OCI-LY7 (cell line): ENCODE measurements at regions not wholly inside any gene's neighbourhood (a gene's known extent, or its start where the extent isn't known, plus 50 kb on each side); places are given as distances from the start of the nearest gene placed in this dataset.

Experiments
- BruUV-seq: library from RNA; stranded (reverse); fragments of 400-500 nt; replicated peaks from 2 replicates; lab custom pipeline; 2021; lab: Mats Ljungman, UMichigan
- CTCF ChIA-PET: fragments of 300-600 bp; sonication (Branson Sonifier 250); formaldehyde crosslinking; loops from one replicate; lab custom pipeline; 2022; ENCODE audit warnings: antibody characterized with exemption; ENCODE audit not compliant: unreplicated experiment; lab: Charles Lee
- POLR2A ChIA-PET: fragments of 300-600 bp; sonication (Branson Sonifier 250); formaldehyde crosslinking; loops from one replicate; lab custom pipeline; 2022; ENCODE audit warnings: antibody characterized with exemption; lab: Charles Lee
- DNase-seq: peaks from one replicate; pipeline ENCODE4 v3.0.0-alpha.2; 2015; ENCODE audit warnings: low spot score
- H2AFZ ChIP-seq: fragments of 200-600 bp; sonication (generic), shearing (Covaris generic); 2 replicates; pipeline ENCODE4 v1.6.1; 2014; ENCODE audit warnings: mild to moderate bottlenecking, antibody characterized with exemption, low read length, moderate library complexity
- H3K27ac ChIP-seq: fragments of 200-600 bp; sonication (generic); 2 replicates; pipeline ENCODE4 v1.5.1; 2014; ENCODE audit warnings: mixed run types, low read depth, mild to moderate bottlenecking, moderate library complexity, low read length, inconsistent platforms; ENCODE audit not compliant: poor library complexity, severe bottlenecking
- H3K36me3 ChIP-seq: fragments of 200-600 bp; sonication (generic); 2 replicates; pipeline ENCODE4 v1.6.1; 2014; ENCODE audit warnings: mild to moderate bottlenecking, antibody characterized with exemption, low read length, moderate library complexity, mixed read lengths; ENCODE audit not compliant: insufficient read depth
- H3K4me1 ChIP-seq: fragments of 200-600 bp; sonication (generic); 2 replicates; pipeline ENCODE4 v1.5.1; 2014; ENCODE audit warnings: mild to moderate bottlenecking, low read length; ENCODE audit not compliant: insufficient read depth, poor library complexity, severe bottlenecking
- H3K4me2 ChIP-seq: fragments of 200-600 bp; sonication (generic); 2 replicates; pipeline ENCODE4 v1.6.1; 2014; ENCODE audit warnings: mild to moderate bottlenecking, low read length
- H3K4me3 ChIP-seq: fragments of 200-600 bp; sonication (generic); 2 replicates; pipeline ENCODE4 v1.5.1; 2014; ENCODE audit warnings: mild to moderate bottlenecking, low read depth, low read length; ENCODE audit not compliant: poor library complexity, severe bottlenecking
- H3K79me2 ChIP-seq: fragments of 200-600 bp; sonication (generic); 2 replicates; pipeline ENCODE4 v1.6.1; 2016; ENCODE audit warnings: low read depth, mild to moderate bottlenecking, low read length, moderate library complexity, mixed read lengths; ENCODE audit not compliant: insufficient read depth
- H3K9me2 ChIP-seq: fragments of 200-600 bp; sonication (generic); 2 replicates; pipeline ENCODE4 v1.6.1; 2016; ENCODE audit warnings: mild to moderate bottlenecking, low read length, mixed read lengths; ENCODE audit not compliant: insufficient read depth
- H3K9me3 ChIP-seq: fragments of 200-600 bp; sonication (generic); 2 replicates; pipeline ENCODE4 v1.6.1; 2014; ENCODE audit warnings: mild to moderate bottlenecking, mixed run types, low read length, mixed read lengths
- H4K20me1 ChIP-seq: fragments of 200-600 bp; sonication (generic); 2 replicates; pipeline ENCODE4 v1.6.1; 2014; ENCODE audit warnings: mild to moderate bottlenecking, antibody characterized with exemption, low read length, moderate library complexity, mixed read lengths; ENCODE audit not compliant: insufficient read depth
- EZH2phosphoT487 ChIP-seq: fragments of 200-600 bp; sonication (generic); IDR thresholded peaks from 2 replicates; pipeline ENCODE4 v1.6.1; 2018; ENCODE audit warnings: low read depth, borderline replicate concordance, mild to moderate bottlenecking, mixed run types, antibody characterized with exemption, low read length, moderate library complexity, mixed read lengths
- intact Hi-C: fragments of 100-400 bp; cut with micrococcal nuclease; formaldehyde crosslinking; loops from one replicate; pipeline ENCODE4 v1.10.0; 2022; ENCODE audit not compliant: unreplicated experiment
- TF ChIP-seq, protein P1 (sequence below): fragments of 200-600 bp; sonication (generic); conservative IDR thresholded peaks from 2 replicates; pipeline ENCODE4 v1.5.1; 2014; ENCODE audit warnings: mild to moderate bottlenecking, antibody characterized with exemption, low read length, moderate library complexity, mixed read lengths

GRCh38 chr7:119232091-119232490, 1007.6 kb downstream of the ANKRD7 start:
- TF ChIP-seq EZH2phosphoT487: no peak
- TF ChIP-seq, protein P1, sequence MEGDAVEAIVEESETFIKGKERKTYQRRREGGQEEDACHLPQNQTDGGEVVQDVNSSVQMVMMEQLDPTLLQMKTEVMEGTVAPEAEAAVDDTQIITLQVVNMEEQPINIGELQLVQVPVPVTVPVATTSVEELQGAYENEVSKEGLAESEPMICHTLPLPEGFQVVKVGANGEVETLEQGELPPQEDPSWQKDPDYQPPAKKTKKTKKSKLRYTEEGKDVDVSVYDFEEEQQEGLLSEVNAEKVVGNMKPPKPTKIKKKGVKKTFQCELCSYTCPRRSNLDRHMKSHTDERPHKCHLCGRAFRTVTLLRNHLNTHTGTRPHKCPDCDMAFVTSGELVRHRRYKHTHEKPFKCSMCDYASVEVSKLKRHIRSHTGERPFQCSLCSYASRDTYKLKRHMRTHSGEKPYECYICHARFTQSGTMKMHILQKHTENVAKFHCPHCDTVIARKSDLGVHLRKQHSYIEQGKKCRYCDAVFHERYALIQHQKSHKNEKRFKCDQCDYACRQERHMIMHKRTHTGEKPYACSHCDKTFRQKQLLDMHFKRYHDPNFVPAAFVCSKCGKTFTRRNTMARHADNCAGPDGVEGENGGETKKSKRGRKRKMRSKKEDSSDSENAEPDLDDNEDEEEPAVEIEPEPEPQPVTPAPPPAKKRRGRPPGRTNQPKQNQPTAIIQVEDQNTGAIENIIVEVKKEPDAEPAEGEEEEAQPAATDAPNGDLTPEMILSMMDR: no peak
- intact Hi-C loops: no loop called here
- Histone ChIP-seq H3K4me1 (no peaks in the 10 kb centered on the region), H3K4me3 (no peak overlapping the region), H3K4me2 (no peak overlapping the region), H3K27ac (no peak overlapping the region), H3K79me2 (no peaks in the 10 kb centered on the region), H3K9me2 (no peaks in the 10 kb centered on the region), H3K36me3 (no peaks in the 10 kb centered on the region), H4K20me1 (no peaks in the 10 kb centered on the region), H2AFZ (no peak overlapping the region), H3K9me3 (no peaks in the 10 kb centered on the region)
- ChIA-PET POLR2A (interaction anchor here (1.0 kb wide), 1 partner anchor 10 kb away, joined by 3 read pairs; no protein-coding TSS in a partner anchor), CTCF (no interaction called here)
- BruUV-seq: no TSS peak
- no peak for DNase-seq

GRCh38 chr7:119233015-119233414, 1008.5 kb downstream of the ANKRD7 start:
- no peaks in the 10 kb centered on the region for H3K79me2 ChIP-seq
- H3K9me3 ChIP-seq: no peaks in the 10 kb centered on the region
- no TSS peak for BruUV-seq
- H3K4me1 ChIP-seq: no peaks in the 10 kb centered on the region
- no peaks in the 10 kb centered on the region for H3K9me2 ChIP-seq
- ChIA-PET CTCF (no interaction called here), POLR2A (no interaction called here)
- H4K20me1 ChIP-seq: no peaks in the 10 kb centered on the region
- no peak for TF ChIP-seq EZH2phosphoT487
- TF ChIP-seq, protein P1: no peak
- H3K36me3 ChIP-seq: no peaks in the 10 kb centered on the region
- no peak overlapping the region for H2AFZ ChIP-seq
- H3K4me2 ChIP-seq: no peak overlapping the region
- intact Hi-C loops: no loop called here
- H3K27ac ChIP-seq: no peak overlapping the region
- no peak overlapping the region for H3K4me3 ChIP-seq
- no peak for DNase-seq

DNA sequence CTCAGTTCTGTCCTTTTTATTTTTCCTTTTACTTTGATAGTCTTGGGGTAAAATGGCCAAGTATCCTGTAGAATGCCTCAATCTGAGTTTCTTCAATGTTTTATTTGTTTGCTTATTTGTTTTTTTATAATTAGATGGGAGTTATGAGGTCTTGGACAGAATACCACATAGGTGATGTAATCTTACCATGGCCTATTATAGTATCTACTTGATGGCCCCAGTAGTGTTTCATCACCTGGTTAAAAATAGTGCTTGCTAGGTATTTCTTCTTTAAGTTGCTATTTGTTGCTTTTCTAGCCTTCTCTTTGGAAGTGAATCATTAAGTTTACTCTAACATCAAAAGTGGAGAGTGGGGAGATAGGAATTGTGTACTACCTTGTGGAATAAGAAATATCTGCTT, 1020.0 kb upstream of the KCND2 start:
- no peak for DNase-seq
- Histone ChIP-seq H3K9me2 (no peaks in the 10 kb centered on the region), H3K4me3 (no peak overlapping the region), H3K4me1 (no peaks in the 10 kb centered on the region), H3K79me2 (no peaks in the 10 kb centered on the region), H4K20me1 (no peaks in the 10 kb centered on the region), H3K27ac (no peak overlapping the region), H2AFZ (no peak overlapping the region), H3K4me2 (no peak overlapping the region), H3K9me3 (no peaks in the 10 kb centered on the region), H3K36me3 (no peaks in the 10 kb centered on the region)
- no TSS peak for BruUV-seq
- ChIA-PET CTCF (no interaction called here), POLR2A (no interaction called here)
- TF ChIP-seq EZH2phosphoT487: no peak
- TF ChIP-seq, protein P1: no peak
- intact Hi-C loops: no loop called here
